Hepatic stellate cell (primary cell): ENCODE measurements at regions not wholly inside any gene's neighbourhood (a gene's known extent, or its start where the extent isn't known, plus 50 kb on each side); places are given as distances from the start of the nearest gene placed in this dataset.
A peak's percentile ranks its signal among the peaks of the same experiment; 100 is the strongest.

ENCODE experiments used
- DNase-seq: peaks from one replicate; pipeline ENCODE4 v3.0.0; 2011; ENCODE audit warnings: low spot score

DNA sequence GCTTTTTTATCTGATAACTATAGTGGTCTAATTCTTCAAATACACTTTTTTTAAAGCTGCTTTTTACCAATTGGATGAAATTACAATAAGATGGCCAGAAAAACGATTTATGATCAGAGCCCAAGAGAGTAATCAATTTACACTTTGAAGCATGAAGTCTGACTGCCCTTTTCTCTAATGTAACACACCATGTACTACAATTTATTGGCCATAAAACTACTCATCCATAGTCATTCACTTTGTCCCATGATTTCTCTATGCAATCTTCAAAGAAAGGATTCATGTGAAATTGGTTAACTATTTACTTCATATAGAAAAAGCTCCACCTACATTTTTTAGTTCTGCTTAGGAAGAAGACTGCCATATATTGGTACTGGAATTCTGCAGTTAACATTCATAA lies 73.6 kb upstream of the CAST start:
- no peak for DNase-seq

DNA sequence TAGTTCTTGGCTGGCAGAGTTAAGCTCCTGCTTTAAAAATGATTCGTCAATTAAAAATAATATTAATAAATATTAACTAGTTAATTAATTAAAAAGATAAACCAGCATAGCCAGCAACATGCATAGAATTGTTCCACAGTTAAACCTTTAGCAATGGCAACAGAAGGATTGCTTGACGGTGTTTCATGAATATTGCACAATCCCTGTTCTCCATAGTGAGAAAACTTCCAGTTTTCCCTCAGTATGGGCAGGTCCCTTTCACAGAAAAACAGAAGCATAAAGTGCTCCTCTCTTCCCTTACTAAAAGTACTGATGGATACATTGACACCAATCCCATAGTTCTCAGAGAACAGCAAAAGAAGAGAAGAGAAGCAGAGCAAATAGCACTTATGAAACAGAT lies 71.4 kb upstream of the CAST start:
- no peak for DNase-seq

DNA sequence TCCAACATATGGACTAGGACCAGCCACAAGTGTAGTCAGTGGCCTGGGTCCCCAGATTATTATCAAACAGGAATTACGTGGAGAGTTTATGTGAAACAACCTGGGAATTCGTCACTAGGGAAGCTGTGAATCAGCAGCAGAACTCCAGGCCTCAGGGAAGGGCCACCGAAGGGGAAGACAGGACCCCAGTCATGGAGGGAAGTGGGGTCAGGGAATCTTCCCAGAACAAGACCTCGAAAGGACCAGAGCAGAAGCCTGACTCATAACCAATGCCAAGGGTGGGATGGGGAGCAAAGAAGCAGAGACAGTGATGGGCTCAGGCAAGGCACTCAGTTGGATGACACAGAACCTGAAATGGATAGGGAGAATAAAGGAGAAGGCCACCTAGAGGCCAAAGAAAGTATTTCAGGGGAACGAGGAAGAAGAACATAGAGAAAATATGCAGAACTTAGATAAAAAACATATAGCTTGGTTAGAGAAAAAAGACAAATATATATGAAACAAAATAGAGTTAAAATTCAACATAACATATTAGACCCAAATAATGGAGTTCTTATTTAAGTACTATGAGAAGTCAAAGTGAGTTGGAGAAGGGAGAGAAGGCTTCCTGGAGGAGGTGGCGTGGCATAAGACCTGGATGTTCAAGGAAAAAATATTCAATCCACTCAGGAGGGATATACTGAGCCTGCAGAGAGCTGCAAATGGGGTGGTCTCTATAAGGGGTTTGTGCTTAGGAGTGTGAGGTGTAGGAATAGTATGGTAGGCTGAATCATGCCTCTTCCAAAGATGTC lies 66.7 kb upstream of the CAST start:
- DNase-seq, result no peak

DNA sequence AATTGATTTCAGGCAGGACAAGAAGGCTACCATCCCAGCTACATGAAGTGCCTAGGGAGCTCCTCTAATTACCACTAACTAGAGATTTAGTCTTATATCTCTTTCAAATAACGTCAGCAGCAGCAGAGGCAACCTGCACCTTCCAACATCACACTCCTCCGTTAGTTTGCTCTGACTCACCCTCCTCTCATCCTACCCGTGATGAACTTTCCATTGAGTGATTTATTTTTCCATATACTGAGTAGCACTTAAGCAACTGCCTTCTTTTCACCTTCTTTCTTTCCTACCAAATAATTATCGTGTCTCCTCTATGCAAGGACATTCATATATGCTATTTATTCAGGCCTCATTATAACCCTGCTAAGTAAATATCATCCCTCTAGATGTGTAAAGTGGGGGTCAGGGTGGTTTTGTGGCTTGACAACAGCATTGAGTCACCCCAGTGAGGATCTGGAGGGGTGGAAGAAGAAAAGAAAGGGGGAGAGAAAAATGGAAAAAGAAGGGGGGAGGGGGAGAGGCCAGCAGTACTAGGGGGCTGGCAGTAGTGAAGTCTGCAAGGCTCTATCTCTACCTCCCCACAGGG lies 64.6 kb upstream of the CAST start:
- DNase-seq, result no peak

DNA sequence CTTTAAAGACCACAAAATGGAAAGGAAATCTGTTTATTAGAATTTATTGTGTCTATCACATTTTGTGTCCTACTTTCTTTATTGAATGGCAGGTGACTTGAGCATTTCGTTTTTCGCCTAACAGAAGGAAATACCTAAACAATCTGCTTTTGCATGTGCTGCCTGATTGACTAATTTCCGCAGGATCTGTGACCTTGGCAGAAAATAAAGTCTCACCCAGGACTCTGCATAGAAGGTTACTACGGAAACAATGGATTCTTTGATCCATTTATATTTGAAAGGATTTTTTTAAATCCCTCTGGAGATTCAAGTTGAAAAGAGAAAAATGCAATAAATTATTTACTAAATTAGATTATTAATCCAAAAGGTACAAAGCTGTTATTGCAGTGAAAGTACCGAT lies 61.0 kb upstream of the CAST start:
- no peak for DNase-seq

DNA sequence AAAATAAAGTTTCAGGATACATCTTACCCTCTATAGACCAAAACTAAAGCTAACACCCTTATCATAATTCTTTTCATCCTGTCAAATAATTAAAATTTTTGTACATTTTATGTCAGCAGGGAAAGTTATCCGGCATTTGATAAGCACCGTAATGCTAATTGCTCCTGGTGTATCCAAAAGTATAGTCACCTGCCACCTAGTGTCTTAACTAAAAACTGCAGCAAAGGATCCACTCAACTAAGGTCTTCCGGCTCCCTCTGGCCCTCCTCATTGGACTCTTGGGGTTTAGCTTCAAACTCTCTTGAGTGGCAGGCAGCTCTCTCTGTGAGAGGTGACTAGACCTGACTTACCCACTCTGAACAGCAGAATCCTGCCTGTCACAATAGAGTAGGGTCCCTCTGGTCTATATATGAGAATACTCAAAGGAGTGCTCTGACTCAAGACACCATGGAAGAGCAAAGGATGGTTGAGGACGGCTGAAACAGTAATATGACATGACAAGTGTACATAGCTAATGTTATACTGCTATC lies 60.4 kb upstream of the CAST start:
- peak; percentile 56 for DNase-seq

DNA sequence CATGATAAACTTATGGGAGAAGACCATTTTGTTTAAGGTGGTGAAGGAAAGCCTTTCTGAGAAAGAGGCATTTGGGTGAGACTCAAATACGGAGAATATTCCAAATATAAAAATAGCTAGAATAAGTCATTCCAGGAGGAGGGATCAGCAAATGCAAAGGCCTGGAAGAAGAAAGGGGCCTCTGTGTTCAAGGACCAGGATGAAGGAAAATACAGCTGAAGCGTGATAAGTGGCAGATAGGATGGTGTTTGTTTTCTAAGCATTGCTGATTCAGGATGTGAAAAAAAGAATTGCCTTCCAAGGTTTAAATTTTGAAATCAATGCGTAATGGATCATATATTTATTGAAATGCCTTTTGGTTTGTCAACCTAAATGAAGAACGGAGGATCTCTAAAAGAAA lies 59.4 kb upstream of the CAST start:
- DNase-seq, result no peak

DNA sequence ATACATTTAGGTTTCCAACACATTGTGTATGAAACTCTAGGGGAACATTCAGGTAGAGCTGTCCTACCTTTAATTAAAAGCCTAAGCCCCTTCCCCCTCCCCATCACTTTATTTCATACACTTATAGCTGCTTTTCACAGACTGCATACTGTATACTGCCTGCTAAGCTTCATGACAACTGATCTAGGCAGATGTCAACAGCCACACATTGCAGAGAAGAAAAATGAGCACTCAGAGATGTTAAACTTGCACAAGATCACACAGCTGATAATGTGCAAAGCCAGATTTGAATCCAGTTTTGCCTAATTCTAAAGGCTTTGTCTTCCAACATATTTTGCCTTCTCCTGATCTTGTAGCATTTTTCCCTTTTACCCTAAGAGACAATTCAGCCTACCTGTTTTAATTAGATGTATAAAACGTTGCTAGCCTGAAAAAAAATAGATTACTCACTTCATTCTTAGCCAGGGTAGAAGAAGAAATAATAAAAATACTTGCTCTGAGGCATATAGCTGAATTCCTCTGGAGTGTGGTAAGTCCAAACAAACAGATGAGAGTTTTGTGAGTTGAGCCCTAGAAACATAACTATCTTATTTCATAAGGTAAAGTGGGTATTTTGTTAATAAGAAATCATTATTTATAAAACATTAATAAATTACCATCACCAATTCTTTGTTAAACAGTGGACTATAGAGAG lies 56.9 kb upstream of the CAST start:
- DNase-seq, result no peak

DNA sequence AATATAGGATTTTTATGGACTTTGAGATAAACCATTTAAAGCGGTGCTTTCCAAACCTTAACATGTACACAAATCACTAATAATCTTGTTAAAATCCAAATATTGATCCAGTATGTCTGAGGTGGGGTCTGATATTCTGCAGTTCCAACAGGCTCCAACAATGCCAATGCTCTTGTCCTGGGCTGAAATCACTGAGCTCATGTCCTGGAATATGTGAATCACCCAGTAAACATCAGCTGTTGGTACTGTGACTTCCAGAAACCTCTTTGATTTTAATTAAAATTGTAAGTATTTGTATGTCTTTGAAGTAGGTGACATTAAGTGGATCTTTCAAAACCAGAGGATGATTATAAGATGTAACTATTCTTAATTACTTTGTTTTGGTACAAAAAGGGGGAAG lies 52.8 kb upstream of the CAST start:
- no peak for DNase-seq

DNA sequence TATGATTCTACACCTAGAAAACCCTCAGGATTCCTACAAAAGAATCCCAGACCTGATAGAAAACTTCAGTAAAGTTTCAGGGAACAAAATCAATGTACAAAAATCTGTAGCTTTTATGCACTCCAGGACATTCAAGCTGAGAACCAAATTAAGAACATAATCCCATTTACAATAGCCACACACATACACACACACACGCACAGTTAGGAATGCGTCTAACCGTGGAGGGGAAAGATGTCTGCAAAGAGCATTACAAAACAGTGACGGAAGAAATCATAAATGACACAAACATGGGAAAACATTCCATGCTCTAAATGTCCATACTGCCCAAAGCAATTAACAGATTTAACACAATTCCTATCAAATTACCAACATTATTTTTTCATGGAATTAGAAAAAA lies 51.4 kb upstream of the CAST start:
- DNase-seq, result no peak

DNA sequence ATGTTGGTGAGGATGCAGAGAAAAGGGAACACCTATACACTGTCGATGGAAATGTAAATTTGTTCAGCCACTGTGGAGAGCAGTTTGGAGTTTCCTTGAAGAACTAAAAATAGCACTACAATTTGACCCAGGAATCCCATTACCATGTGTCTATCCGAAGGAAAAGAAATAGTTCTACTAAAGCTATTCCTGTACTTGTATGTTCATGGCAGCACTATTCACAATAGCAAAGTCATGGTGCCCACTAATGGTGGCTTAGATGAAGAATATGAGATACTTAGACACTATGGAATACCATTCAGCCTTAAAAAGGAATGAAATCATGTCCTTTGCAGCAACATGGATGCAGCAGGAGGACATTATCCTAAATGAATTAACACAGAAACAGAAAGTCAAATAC lies 50.2 kb upstream of the CAST start:
- no peak for DNase-seq
